ENCODE measurements at regions not wholly inside any gene's neighbourhood (a gene's known extent, or its start where the extent isn't known, plus 50 kb on each side); places are given as distances from the start of the nearest gene placed in this dataset.

DNA sequence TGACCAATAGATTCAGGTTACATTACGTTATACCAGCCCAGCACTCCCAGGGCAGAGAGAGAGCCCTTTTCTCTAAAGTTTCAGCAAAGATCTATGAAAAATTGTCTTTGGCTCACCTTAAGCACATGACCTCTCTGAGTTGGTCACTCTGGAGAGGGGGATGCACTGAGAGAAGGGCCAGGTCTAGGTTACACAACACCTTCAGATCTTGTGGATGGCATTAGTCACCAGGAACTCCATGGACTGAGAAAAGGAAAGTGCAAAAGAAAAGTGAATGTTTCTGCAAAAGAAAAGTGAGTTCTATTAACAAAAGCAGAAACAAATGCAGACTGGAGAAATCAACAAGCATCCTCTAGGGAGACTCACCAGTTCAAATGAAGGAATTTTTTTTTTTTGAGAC, 253.3 kb upstream of the SALL1 start:
- DNase-seq = no peak

GRCh38 chr16:51402785-51403184, 251.7 kb upstream of the SALL1 start:
- no peak for DNase-seq

- no peak for DNase-seq
Observed at GRCh38 chr16:51402298-51402697, 251.2 kb upstream of the SALL1 start.

DNA sequence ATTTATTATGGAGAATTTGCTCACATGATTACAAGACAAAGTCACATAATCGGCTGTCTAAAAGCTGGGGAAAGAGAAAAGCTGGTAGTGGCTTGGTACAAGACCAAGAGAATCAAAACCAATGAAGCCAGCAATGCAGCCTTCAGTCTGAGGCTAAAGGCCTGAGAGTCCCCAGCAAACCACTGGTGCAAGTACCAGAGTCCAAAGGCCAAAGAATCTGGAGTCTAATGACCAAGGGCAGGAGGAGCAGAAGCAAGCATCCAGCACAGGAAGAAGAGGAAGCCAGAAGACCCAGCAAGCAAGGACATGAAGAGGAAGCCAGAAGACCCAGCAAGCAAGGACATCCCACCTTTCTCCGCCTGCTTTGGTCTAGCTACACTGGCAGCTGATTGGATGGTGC, 250.6 kb upstream of the SALL1 start:
- DNase-seq = no peak

GRCh38 chr16:51399908-51400670, 249.0 kb upstream of the SALL1 start:
- DNase-seq = no peak

DNA sequence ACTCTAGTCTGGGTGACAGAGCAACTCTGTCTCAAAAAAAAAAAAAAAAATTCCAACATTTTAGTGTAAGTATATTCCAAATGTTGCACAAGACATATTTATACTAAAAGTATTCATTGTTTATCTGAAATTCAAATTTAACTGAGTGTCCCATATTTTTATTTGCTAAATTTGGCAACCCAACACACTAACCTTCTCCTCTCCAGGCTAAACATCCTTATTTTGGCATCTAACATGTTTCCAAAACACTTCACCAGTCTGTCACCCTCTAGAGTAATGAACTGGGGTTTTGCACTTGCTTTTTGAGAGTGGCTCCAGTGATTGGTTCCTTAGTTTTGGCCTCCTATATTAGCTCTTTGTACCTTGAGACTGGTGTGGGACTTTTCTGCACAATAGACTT, 243.4 kb upstream of the SALL1 start:
- no peak for DNase-seq

- DNase-seq = no peak
Observed at GRCh38 chr16:51393381-51394005, 242.4 kb upstream of the SALL1 start.

DNA sequence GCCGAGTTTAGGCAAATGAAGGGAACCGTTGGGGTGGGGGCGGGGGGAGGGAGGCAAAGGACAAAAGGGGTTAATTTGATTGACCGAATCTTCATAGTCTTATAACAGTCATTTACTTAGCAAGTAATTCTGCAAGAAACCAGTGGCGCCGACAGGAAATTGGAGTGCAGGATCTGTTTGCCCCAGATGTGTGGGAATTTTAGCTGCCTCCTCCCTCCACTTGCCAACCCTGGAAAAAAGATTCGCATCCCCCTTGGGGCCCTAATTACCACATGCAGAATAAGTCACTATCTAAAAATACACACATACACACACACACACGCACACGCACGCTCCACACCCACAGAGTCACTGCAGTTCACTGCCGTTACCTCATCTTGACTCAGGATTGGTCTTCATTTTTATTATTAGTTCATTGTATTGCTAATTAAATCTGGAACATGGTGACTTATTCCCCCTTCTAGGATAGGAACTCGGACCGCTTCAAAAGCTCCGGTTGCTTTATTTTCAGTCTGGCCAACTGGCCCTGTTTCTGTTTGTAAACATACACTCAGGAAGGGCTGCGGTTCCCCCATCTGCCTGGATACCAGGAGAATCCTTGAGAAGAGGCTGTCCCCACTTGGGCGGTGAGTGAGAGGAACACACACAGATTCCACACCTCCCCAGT, 241.6 kb upstream of the SALL1 start:
- DNase-seq = no peak

DNA sequence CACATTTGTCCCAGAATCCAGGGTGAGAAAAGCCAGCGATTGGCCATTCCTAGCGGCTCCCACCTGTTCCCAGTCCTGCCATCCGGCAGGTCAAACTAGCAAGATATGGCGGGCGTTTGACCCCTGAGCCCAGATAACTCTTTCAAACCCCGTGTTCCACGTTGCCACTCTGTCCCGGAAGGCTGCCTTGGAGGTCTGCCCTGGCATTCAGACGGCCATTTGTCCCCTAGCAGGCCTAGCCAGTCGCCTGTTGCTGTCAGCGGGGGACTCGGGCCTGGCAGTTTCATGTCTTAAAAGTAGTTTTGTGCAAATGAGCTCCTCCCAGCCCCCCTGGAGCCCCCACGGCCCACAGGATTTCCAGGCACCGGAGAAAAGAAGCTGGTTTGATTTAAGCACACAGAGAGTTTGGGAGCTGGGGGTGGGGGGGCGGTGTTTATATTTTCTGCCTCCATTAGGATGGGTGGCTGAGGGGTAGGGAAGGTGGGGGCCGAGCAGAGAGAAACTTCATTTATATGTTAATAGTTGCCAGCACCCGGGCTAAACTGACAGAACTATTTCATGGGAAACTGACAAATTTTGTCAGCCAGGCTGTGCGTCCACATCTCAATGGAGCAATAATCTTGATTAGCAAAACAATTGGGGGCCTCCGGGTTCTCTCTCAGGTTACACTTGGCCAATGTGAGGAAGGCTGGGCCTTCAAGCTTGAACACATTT, 240.9 kb upstream of the SALL1 start:
- DNase-seq = no peak

- no peak for DNase-seq
Observed at GRCh38 chr16:51390877-51391276, 239.8 kb upstream of the SALL1 start.

DNA sequence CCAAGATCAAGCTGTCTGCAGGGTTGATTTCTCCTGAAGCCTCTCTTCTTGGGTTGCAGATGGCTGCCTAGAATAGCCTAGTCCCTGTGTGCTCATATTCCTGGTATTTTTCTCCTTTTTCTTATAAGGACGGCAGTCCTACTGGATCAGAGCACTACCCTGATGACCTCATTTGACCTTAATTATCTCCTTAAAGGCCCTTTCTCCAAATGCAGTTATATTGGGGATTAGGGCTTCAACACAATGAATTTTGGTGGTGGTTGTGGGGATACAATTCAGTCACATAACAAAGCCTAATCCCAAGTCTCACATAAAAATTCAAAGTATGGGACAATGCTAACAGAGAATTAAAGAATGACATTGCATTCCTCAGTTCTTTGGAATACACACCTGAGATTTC, 238.8 kb upstream of the SALL1 start:
- no peak for DNase-seq

GRCh38 chr16:51388516-51388951, 237.5 kb upstream of the SALL1 start:
- DNase-seq = no peak

DNA sequence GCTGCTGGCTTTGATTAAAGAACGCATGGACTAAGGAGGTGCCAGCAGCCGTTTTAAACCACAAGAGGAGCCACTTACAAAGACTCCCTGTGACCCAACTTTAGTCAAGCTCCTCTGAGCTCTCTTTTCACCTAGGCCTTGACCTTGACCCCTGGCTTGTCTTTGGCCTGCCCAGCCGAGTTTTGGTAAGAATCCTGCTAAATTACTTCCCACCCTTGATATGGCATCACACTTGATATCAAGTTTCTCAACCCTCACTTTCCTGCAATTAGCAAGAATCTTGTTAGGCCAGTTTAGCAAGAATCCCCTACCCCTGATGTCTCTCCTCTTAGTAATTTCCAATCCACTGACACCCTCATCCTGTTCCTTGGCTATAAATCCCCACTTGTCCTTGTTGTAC, 232.8 kb upstream of the SALL1 start:
- no peak for DNase-seq

DNA sequence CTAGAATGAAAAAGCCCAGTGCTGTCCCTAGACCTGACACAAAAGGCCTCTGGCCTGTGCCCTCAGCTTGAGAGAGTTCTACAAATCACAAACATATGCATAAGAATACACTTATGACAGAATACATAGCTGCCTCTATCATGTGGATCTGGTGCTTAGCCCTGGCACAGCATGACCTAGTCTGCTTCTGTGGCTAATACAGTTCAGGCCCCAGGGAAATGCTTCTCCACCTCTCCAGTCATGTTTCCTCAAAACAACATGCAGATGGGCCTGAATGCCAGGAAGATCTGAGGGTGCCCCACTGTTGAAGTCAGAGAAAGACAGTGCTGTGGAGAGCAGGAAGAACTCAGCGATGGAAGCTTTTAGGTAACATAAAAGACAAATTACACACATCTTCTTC, 231.9 kb upstream of the SALL1 start:
- no peak for DNase-seq

- no peak for DNase-seq
Observed at GRCh38 chr16:51382211-51382610, 231.1 kb upstream of the SALL1 start.

DNA sequence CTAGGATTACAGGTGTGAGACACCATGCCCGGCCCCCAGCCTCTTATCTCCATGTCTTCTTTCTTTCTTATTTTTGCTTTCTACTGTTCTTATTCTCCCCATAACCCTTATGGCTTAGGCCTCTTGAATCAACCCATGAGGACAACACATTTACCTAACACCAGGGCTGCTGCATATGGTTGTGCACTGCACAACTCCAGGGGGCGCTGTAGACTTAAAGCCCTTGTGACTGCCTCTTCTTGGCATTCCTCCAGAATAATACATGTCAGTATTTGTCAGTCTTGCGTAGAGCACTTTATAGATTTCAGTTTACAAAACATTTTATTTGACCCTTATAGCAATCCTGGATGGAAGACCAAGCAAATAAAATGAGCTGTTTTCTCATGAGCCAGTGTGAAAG, 225.0 kb upstream of the SALL1 start:
- no peak for DNase-seq

DNA sequence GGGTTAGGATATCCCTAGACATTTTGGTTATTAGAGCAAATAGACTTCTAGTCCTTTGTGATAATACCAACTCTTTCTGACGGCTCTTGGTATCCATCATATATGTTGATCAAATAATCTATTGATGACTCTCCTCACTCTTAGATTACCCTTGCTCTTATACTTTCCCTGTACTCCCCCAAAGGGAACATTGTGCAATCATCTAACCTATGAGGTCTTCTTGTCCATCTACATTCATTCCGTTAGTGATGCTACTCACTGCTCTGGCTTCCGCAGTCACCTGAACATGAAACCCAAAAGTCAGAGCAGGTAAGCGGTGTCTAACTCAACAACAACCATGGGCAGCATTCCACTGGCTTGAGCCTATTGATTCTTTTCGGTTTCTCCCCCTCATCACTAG, 223.7 kb upstream of the SALL1 start:
- no peak for DNase-seq

GRCh38 chr16:51374346-51374745, 223.3 kb upstream of the SALL1 start:
- DNase-seq = no peak

DNA sequence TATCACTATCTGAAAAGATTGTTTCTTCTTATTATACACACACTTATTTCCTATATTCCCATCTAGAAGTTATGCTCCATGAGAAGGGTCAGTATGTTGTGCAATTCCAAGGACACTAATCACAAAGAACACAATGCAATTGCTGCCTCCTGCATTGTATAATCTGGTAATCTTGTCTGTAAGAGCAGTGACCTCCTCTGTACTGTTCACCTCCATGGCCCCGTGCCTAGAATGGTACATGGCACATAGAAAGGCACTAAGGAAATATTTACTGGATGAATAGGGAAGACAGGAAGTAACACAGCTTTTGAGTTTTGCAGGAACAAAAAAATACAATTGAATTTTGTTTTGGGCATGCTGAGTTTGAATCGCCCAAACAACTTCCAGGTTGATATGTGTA, 214.6 kb upstream of the SALL1 start:
- no peak for DNase-seq

DNA sequence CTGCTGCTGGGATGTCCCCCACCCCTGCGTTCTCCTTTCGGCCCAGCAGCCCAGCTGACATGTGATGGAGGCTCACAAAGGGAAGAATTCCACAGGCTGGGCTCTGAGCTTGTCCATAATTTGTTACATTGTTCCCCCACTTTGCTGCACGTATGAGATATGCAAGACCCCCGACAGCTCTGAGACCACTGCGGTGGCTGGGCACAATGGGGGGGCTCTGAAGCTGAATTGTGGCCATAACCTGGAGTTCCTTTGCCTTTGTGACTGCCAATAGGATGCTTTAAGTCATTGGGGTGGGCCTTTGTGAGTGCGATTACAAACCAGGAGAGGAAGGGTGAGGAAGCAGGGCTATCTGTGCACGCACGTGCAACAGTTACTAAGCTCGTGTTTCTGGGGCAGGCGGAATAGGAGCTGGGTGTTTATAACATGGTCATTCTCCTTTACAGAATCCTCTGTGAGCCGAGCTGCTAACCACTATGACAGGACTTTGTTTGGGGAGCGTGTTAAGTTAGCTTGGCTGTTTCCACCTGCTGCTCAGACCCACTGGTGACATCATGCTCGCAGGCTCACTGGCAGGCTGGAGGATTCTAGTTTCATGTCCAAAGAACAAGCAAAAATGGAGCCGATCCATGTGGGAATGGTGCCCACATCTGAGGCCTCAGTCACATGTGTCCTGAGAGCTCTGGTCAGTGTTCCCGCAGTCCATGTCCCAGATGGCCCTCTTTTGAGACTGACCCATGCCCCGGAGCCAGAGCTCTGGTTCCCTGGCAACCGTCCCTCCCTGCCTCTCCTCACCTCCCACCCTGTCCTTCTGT, 208.3 kb upstream of the SALL1 start:
- no peak for DNase-seq

- DNase-seq = no peak
Observed at GRCh38 chr16:51357839-51358238, 206.8 kb upstream of the SALL1 start.

DNA sequence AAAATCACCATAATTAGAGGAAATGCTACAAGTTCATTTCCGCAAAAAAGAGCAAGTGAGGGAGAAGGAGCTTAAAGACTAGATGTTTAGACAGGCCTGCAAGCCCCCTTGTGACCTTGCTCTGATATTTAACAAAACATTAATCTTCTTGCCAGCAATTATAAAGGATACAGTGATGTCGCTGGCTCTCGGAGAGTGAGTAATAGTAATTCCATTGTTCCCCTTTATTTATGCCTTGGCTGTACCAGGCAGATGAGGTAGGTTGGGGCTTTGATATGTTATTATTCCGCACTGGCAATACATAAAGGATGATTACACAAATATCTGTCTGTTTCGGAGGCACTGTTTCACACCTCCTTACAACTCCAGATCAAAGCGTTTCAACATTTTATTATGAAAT, 204.8 kb upstream of the SALL1 start:
- DNase-seq = no peak

- no peak for DNase-seq
Observed at GRCh38 chr16:51355195-51355594, 204.1 kb upstream of the SALL1 start.

Data from stimulated activated CD4-positive, alpha-beta T cell treated with anti-CD3 and anti-CD28 coated beads, Interleukin-1b, Interleukin-23, amount 100 ng/mL, for 48 hours (primary cell).